Natural killer cell (primary cell): ENCODE measurements at regions not wholly inside any gene's neighbourhood (a gene's known extent, or its start where the extent isn't known, plus 50 kb on each side); places are given as distances from the start of the nearest gene placed in this dataset.
"Not testable (repeated sequence)": the region's sequence is repeated elsewhere in the genome, so short reads cannot be mapped to it uniquely, and the experiment has no call there.

Source experiments
- ATAC-seq, 3 donors: fragments of 150-1000 bp in 2 of 3; fragments of 200-7000 bp in 1 of 3; cut with Tn5 transposase; 1 replicate in 1 of 3; 2 replicates in 2 of 3; pipeline ENCODE4 v1.10.0; 2021; ENCODE audit warnings: mild to moderate bottlenecking in 2 of 3, moderate library complexity in 2 of 3
- DNase-seq, 2 donors: peaks; one replicate each; pipeline versions ENCODE4 v3.0.0 to v3.0.0-alpha.2; 2013 to 2021; ENCODE audit warnings: mixed read lengths in 1 of 2
- H3K27ac ChIP-seq: one replicate; pipeline ENCODE4 v1.5.1; 2013; ENCODE audit warnings: mild to moderate bottlenecking, low read length
- H3K27me3 ChIP-seq: one replicate; pipeline ENCODE4 v1.6.1; 2013; ENCODE audit warnings: low read length; ENCODE audit not compliant: control insufficient read depth, insufficient read depth
- H3K36me3 ChIP-seq: one replicate; pipeline ENCODE4 v1.6.1; 2013; ENCODE audit warnings: low read length; ENCODE audit not compliant: control insufficient read depth, insufficient read depth
- H3K4me1 ChIP-seq: one replicate; pipeline ENCODE4 v1.6.1; 2013; ENCODE audit warnings: low read length; ENCODE audit not compliant: control insufficient read depth, insufficient read depth
- H3K4me3 ChIP-seq: one replicate; pipeline ENCODE4 v1.5.1; 2013; ENCODE audit warnings: low read length
- H3K9me3 ChIP-seq: one replicate; pipeline ENCODE4 v1.6.1; 2013; ENCODE audit warnings: low read length; ENCODE audit not compliant: control insufficient read depth, insufficient read depth
- H3K27ac Mint-ChIP-seq, 2 donors: one replicate each; pipeline ENCODE4 v1.8.0; 2022; ENCODE audit warnings: mild to moderate bottlenecking in 2 of 2, mixed read lengths in 2 of 2, moderate library complexity in 1 of 2
- H3K27me3 Mint-ChIP-seq, 2 donors: one replicate each; pipeline ENCODE4 v1.8.0; 2022; ENCODE audit warnings: low read depth in 2 of 2, mixed read lengths in 2 of 2
- H3K36me3 Mint-ChIP-seq: one replicate; pipeline ENCODE4 v1.8.0; 2022; ENCODE audit warnings: mixed read lengths
- H3K4me1 Mint-ChIP-seq, 2 donors: one replicate each; pipeline ENCODE4 v1.8.0; 2022; ENCODE audit warnings: mixed read lengths in 2 of 2
- H3K4me3 Mint-ChIP-seq: one replicate; pipeline ENCODE4 v1.8.0; 2022; ENCODE audit warnings: mild to moderate bottlenecking, moderate library complexity, mixed read lengths
- H3K9me3 Mint-ChIP-seq, 2 donors: one replicate each; pipeline ENCODE4 v1.8.0; 2022; ENCODE audit warnings: mixed read lengths in 2 of 2
- CTCF ChIP-seq: fragments of 200-600 bp; IDR thresholded peaks from one replicate; pipeline ENCODE4 v1.8.0; 2022; ENCODE audit warnings: antibody characterized with exemption
- WGBS: methylation state at CpG from one replicate; pipeline ENCODE4 v1.1.7; 2013; ENCODE audit warnings: missing lambda C conversion rate; ENCODE audit not compliant: insufficient coverage; 5-methylcytosine and 5-hydroxymethylcytosine counted together
- intact Hi-C: fragments of 100-400 bp; cut with micrococcal nuclease; formaldehyde crosslinking; loops from one replicate; pipeline ENCODE4 v1.14.2; 2022

GRCh38 chr4:12359420-12359819, 930.7 kb upstream of the HS3ST1 start:
- Histone ChIP-seq H3K27ac (no peak overlapping the region), H3K27me3 (no peaks in the 10 kb centered on the region), H3K9me3 (no peaks in the 10 kb centered on the region), H3K36me3 (no peaks in the 10 kb centered on the region), H3K4me1 (no peaks in the 10 kb centered on the region), H3K4me3 (no peak overlapping the region)
- no peak for DNase-seq
- Mint-ChIP-seq H3K27me3 (no peaks in the 10 kb centered on the region), H3K9me3 (peaks cover 18 to 20% of the 10 kb centered on the region in 2 donors), H3K27ac (no peak overlapping the region), H3K36me3 (peaks cover 4% of the 10 kb centered on the region), H3K4me3 (no peak overlapping the region), H3K4me1 (no peaks in the 10 kb centered on the region)
- TF ChIP-seq CTCF = no peak
- ATAC-seq = no peak
- 66% methylated on average over 3 of the region's 3 CpGs for WGBS
- intact Hi-C loops = no loop called here

GRCh38 chr4:12333083-12333482, 904.4 kb upstream of the HS3ST1 start:
- DNase-seq, H3K9me3 Mint-ChIP-seq, H3K27me3 ChIP-seq, ATAC-seq, H3K27ac ChIP-seq, intact Hi-C loops, H3K4me1 ChIP-seq, H3K9me3 ChIP-seq, H3K4me3 ChIP-seq, H3K36me3 ChIP-seq, H3K27me3 Mint-ChIP-seq, H3K36me3 Mint-ChIP-seq, H3K27ac Mint-ChIP-seq, H3K4me3 Mint-ChIP-seq, H3K4me1 Mint-ChIP-seq: not testable (repeated sequence)
- WGBS = 96% methylated on average over 2 of the region's 2 CpGs

GRCh38 chr4:12324965-12325364, 896.3 kb upstream of the HS3ST1 start:
- 91% methylated on average over 1 of the region's 1 CpG for WGBS
- no peak for DNase-seq
- H3K4me1 ChIP-seq = no peaks in the 10 kb centered on the region
- Mint-ChIP-seq H3K27me3 (no peaks in the 10 kb centered on the region), H3K4me3 (no peak overlapping the region), H3K4me1 (no peaks in the 10 kb centered on the region), H3K36me3 (no peaks in the 10 kb centered on the region), H3K9me3 (peaks cover 4 to 6% of the 10 kb centered on the region in 2 donors), H3K27ac (no peak overlapping the region)
- H3K27me3 ChIP-seq = no peaks in the 10 kb centered on the region
- no peak overlapping the region for H3K27ac ChIP-seq
- no peak for TF ChIP-seq CTCF
- no peaks in the 10 kb centered on the region for H3K36me3 ChIP-seq
- no peaks in the 10 kb centered on the region for H3K9me3 ChIP-seq
- ATAC-seq = no peak
- H3K4me3 ChIP-seq = no peak overlapping the region
- intact Hi-C loops = no loop called here

GRCh38 chr4:12319765-12320164, 891.1 kb upstream of the HS3ST1 start:
- H3K27me3 Mint-ChIP-seq = no peaks in the 10 kb centered on the region
- Histone ChIP-seq H3K9me3 (no peaks in the 10 kb centered on the region), H3K27ac (no peak overlapping the region), H3K4me3 (no peak overlapping the region), H3K36me3 (no peaks in the 10 kb centered on the region), H3K27me3 (no peaks in the 10 kb centered on the region), H3K4me1 (no peaks in the 10 kb centered on the region)
- no peak overlapping the region for H3K4me3 Mint-ChIP-seq
- H3K9me3 Mint-ChIP-seq = peaks cover 6 to 9% of the 10 kb centered on the region in 2 donors
- WGBS = 73% methylated on average over 3 of the region's 4 CpGs
- TF ChIP-seq CTCF = no peak
- intact Hi-C loops = no loop called here
- no peaks in the 10 kb centered on the region for H3K4me1 Mint-ChIP-seq
- DNase-seq (no peak), ATAC-seq (no peak)
- no peak overlapping the region for H3K27ac Mint-ChIP-seq
- no peaks in the 10 kb centered on the region for H3K36me3 Mint-ChIP-seq
